Hepatocyte (in vitro differentiated cells): ENCODE measurements at regions not wholly inside any gene's neighbourhood (a gene's known extent, or its start where the extent isn't known, plus 50 kb on each side); places are given as distances from the start of the nearest gene placed in this dataset.

ENCODE experiments used
- CTCF ChIP-seq: fragments of 200-600 bp; sonication (generic); IDR thresholded peaks from 2 replicates; pipeline ENCODE4 v1.5.1; 2016; ENCODE audit warnings: antibody characterized with exemption, mild to moderate bottlenecking; ENCODE audit not compliant: poor library complexity
- EZH2phosphoT487 ChIP-seq: fragments of 200-600 bp; sonication (generic); IDR thresholded peaks from one replicate; pipeline ENCODE4 v1.6.1; 2018; ENCODE audit warnings: antibody characterized with exemption, mild to moderate bottlenecking, low read depth, moderate library complexity; ENCODE audit not compliant: unreplicated experiment, severe bottlenecking

GRCh38 chr15:66864871-66865281 is 162.8 kb downstream of the SMAD6 start:
- no peak for TF ChIP-seq CTCF
- TF ChIP-seq EZH2phosphoT487, result no peak
